GM21447 (cell line): ENCODE measurements at regions not wholly inside any gene's neighbourhood (a gene's known extent, or its start where the extent isn't known, plus 50 kb on each side); places are given as distances from the start of the nearest gene placed in this dataset.

Source experiments
- ATAC-seq: cut with Tn5 transposase; IDR thresholded peaks from one replicate; pipeline ENCODE4 v1.9.1; 2021; ENCODE audit not compliant: unreplicated experiment

GRCh38 chr5:168006456-168007130 is 284.9 kb upstream of the WWC1 start:
- ATAC-seq, result no peak

DNA sequence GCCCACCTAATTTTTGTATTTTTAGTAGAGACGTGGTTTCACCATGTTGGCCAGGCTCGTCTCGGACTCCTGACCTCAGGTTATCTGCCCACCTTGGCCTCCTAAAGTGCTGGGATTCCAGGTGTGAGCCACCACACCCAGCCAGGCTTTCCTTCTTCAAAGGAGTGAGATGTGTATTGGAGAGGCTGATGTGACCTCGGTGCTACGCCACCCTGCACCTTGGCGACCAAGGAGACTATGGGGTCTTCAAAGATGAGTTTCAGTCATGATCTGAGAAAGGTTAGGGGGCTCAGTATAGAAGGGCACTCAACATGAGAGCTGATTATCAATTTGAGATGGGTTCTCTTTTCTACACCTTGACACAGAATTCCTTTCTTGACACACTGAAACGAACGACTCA is 284.2 kb upstream of the WWC1 start:
- no peak for ATAC-seq

- ATAC-seq, result no peak
These were observed 282.9 kb upstream of the WWC1 start for GRCh38 chr5:168008555-168008954.

GRCh38 chr5:168011096-168011495 is 280.3 kb upstream of the WWC1 start:
- no peak for ATAC-seq

GRCh38 chr5:168012006-168012405 is 279.4 kb upstream of the WWC1 start:
- no peak for ATAC-seq

DNA sequence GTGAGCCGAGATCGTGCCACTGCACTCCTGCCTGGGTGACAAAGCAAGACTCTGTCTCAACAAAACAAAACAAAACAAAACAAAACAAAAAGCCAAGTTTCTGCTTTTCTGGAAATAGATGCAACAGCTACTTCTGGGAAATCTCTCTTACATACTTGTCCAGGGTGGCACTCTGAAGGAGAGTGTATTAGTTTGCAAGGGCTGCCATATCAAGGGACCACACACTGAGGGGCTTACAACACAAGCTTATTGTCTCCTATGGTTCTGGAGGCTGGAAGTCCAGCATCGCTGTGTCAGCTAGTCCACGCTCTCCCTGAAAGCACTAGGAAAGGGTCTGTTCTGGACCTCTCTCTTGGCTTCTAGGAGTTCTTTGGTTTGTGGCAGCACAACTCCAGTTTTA is 277.9 kb upstream of the WWC1 start:
- ATAC-seq, result no peak

- ATAC-seq, result no peak
These were observed 276.9 kb upstream of the WWC1 start for GRCh38 chr5:168014433-168015123.

GRCh38 chr5:168015506-168015905 is 275.9 kb upstream of the WWC1 start:
- no peak for ATAC-seq

- ATAC-seq, result no peak
These were observed 274.1 kb upstream of the WWC1 start for GRCh38 chr5:168017313-168017712.

DNA sequence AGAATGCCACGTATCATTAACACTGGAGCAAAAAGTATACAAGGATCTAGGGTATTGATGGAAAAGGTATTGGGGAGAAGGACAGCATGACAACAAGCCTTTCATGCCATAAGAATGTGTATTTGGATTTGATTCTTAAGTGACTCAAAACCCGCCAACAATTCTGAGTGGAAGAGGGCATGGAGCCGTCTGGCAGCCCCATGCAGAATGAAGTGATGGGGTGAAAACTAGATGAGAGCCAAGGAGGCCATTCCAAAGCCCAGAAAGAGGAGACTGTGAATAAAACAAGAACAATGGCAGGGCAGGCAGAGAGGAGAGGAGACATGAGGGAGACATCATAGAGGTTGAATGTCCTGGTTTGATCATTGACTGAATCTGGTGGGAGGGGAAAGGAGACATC is 272.3 kb upstream of the WWC1 start:
- no peak for ATAC-seq

DNA sequence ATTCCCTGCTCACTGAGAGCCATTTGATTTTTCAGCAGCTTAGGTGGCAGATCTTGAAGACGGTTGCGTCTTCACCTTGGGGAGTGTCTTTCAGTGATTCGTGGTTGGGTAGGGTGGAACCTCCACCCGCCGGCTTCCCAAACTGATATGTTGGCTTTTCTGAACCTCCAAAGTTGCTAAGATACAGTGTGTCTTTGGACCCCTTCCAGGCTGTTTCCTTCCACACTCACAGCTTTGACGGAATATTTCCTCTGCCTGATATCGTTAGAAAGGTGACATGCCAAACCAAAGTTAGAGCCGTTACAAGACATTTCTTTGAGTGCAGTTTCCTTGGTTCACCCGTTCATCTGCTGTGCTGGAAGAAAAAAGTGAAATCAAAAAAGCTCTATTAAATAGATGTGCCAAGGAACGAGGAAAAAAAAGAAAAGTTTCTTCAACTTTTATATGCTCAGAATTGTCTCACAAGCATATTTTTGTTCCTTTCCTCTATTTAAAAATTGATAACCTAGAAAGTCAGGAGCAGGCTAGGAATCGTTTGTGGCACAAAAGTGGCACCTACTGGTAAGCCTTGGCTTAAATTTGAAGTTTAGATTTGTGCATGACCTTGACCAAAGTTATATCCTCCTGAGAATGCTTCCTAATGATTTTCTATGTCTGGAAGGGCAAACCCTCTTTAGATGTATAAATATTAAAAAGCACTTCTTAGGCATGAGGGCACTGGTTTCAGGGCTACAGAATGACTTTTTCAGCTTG is 270.7 kb upstream of the WWC1 start:
- no peak for ATAC-seq

GRCh38 chr5:168022446-168023169 is 268.8 kb upstream of the WWC1 start:
- ATAC-seq, result no peak

DNA sequence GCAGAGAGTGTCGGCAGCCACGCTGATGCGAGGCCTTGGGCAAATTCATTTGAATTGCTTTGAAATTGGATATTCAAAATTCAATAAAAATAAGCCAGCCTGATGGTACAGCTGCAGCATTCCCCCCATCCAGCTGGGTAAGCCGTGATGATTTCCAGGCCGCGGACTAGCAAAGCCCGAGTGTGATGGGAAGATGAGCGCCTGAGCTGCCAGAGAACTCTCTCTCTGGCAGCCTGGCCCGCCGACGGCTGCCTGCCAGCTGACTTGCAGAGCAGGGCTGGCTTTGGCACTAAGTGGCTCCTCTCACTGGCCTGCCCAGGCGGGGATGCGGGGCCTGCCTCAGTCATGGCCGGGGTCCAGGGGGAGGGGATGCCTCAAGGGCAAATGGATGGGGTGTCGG is 268.3 kb upstream of the WWC1 start:
- ATAC-seq, result no peak

- ATAC-seq, result no peak
These were observed 267.1 kb upstream of the WWC1 start for GRCh38 chr5:168024306-168024705.

- ATAC-seq, result no peak
These were observed 264.4 kb upstream of the WWC1 start for GRCh38 chr5:168027007-168027406.

DNA sequence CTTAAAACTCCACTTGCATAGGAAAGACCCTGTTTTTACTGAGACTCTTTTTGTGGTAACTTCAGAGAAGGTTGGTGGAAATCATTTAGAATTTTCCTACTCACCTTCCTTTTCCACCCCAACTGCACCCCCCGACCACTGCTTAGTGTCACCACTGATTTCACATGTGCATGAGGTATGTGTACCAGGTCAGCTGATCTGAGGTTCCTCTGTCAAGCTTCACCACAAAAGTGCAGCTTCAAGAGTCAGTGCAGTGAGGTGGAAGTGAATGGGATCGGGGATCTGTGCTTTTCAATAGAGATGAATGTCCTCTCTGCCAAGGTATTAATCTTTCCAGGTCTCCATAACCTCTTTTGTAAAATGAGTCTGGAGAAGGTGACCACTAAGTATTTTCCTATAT is 260.5 kb upstream of the WWC1 start:
- no peak for ATAC-seq

DNA sequence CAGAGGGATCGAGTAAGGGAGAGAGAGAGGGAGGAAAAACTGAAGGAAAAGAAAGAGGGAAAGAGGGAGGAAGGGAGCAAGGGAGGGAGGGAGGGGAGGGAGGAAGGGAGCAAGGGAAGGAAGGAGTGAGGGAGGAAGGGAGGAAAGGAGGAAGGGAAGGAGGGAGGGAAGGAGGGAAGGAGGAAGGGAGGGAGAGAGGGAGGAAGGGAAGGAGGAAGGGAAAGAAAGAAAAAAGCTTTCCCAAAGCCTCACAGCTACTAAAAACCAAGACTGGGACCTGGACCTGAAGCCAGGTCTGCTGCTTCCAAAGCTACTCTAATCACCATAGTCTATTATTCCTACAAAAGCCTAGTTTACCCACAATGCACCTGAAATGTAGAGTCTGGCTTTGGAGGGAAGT is 259.8 kb upstream of the WWC1 start:
- ATAC-seq, result no peak

- ATAC-seq, result no peak
These were observed 252.4 kb upstream of the WWC1 start for GRCh38 chr5:168039039-168039438.

DNA sequence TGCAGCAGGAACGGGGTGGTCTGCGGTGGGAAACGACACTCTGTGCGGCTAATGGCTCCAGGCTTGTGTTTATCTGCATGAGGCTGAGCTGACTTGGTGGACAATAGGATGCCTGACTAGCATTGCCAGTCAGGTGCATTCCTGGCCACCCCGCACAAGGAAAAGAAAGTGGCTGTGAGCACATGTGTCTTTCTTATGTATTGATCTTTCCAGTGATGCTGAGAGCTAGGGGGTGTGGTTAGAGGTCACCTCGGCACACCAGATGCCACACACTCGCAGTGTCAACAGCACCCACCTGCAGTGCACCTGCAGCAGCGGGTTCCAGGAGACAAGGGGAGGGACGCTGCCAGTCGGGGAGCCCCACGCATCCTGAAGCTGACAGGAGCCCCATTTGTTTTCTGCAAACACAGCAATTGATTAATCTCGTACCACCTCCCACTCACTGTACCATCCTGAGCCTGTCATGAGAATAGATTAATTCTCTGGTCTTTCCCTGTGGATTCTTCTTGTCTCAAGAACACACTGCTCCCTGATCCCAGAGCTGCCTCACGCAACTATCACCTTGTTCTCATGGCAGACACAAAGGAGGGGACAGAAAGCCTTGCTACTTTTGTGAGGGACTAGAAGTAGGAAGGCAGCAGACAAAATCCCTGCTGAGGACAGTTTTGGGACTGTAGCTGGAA is 251.7 kb upstream of the WWC1 start:
- no peak for ATAC-seq

DNA sequence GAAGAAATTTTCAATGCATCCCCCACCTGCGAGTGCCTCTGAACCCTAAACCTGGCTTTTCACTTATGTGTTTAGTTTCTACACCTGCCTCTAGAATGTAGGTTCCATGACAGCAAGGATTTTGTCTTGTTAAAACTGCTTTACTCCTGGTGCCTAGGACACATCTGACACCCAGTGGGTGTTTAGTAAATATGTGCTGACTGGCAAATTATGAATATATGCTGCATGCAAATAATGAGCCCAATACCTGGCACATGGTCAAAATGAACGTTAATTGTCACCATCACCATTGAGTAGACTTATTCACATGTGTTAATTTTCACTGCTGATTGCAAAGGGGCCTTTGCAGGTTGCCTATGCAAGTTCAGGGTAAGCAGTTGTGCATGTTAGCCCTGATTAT is 249.9 kb upstream of the WWC1 start:
- no peak for ATAC-seq
